ENCODE measurements at regions not wholly inside any gene's neighbourhood (a gene's known extent, or its start where the extent isn't known, plus 50 kb on each side); places are given as distances from the start of the nearest gene placed in this dataset.

DNA sequence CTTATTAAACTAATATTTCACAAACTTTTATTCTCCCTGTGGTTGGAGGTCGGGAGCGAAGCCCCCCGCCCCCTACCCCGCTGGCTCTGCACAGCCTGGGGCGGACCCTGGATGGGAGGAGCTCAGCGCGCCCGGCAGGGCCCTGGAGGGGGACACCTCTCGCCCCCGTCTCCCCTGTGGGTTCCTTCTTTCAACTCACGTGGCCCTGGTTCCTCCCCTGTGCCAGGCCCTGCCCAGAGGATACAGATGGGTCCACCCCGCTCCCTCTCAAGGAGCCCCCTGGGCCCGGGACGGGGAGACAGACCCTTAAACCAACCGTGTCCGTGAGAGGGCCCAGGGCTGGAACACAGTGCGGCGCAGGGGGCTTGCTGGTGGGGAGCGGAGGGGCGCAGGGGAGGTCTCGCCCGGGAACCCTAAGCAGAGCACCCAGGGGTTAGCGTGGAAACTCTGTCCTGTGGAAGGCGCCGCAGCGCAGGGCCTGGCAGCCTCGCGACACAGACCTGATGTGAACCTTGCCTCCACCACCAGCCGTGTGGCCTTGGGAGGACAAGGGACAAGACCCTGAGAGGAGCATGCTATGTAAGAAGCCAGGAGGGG lies 103.7 kb upstream of the MVB12B start:
- Mint-ChIP-seq H3K27me3 (ENCODE audit: low read depth, poor library complexity) (peaks cover 39% of the 10 kb centered on the region), H3K4me1 (peaks cover 41% of the 10 kb centered on the region), H3K36me3 (ENCODE audit: low read depth) (no peaks in the 10 kb centered on the region), H3K9me3 (peaks cover 23% of the 10 kb centered on the region), H3K4me3 (no peak overlapping the region), H3K27ac (no peak overlapping the region)
- DNase-seq, result no peak
- TF ChIP-seq, protein P1, sequence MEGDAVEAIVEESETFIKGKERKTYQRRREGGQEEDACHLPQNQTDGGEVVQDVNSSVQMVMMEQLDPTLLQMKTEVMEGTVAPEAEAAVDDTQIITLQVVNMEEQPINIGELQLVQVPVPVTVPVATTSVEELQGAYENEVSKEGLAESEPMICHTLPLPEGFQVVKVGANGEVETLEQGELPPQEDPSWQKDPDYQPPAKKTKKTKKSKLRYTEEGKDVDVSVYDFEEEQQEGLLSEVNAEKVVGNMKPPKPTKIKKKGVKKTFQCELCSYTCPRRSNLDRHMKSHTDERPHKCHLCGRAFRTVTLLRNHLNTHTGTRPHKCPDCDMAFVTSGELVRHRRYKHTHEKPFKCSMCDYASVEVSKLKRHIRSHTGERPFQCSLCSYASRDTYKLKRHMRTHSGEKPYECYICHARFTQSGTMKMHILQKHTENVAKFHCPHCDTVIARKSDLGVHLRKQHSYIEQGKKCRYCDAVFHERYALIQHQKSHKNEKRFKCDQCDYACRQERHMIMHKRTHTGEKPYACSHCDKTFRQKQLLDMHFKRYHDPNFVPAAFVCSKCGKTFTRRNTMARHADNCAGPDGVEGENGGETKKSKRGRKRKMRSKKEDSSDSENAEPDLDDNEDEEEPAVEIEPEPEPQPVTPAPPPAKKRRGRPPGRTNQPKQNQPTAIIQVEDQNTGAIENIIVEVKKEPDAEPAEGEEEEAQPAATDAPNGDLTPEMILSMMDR (IDR thresholded peaks at IDR 0.05), result no peak

DNA sequence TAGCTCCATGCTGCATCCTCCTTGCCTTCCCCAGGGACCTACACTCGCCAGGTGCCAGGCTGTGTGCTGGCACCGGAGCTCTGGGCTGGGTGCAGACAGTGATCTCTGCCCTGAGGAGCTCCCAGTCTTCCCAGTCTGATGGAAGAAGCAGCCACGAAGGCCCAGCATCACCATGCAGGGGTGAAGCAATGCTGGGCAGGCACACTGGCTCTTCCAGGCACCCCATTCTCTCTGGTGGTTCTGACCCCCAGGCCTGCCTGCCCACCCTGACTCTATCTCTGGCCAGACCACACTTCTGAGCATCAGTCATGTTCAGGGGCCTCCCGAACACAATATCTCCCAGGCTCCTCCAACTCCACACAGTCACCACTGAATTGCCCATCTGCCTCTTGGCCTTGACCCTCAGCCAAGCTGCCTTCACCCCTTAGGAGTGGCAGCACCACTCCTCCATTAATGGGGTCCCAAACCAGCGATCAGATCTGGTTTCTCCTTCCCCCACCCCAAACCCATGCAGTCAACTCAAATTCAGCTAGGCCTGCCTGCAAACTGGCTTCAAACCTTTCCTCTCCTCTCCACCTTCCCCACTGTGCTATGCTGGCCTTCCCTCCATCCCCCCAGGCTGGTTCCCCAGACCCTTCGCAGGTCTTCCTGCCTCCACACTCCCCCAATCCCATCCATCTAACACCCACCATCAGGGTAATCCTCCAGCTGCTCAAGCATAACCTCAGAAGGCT lies 102.7 kb upstream of the MVB12B start:
- H3K27me3 Mint-ChIP-seq (ENCODE audit: low read depth, poor library complexity), result peaks cover 41% of the 10 kb centered on the region
- H3K27ac Mint-ChIP-seq, result peak overlapping the region; percentile 22
- no peaks in the 10 kb centered on the region for H3K36me3 Mint-ChIP-seq (ENCODE audit: low read depth)
- H3K4me3 Mint-ChIP-seq, result no peak overlapping the region
- TF ChIP-seq, protein P1 (IDR thresholded peaks at IDR 0.05), result no peak
- H3K4me1 Mint-ChIP-seq, result peaks cover 44% of the 10 kb centered on the region
- DNase-seq, result no peak
- H3K9me3 Mint-ChIP-seq, result peaks cover 23% of the 10 kb centered on the region

DNA sequence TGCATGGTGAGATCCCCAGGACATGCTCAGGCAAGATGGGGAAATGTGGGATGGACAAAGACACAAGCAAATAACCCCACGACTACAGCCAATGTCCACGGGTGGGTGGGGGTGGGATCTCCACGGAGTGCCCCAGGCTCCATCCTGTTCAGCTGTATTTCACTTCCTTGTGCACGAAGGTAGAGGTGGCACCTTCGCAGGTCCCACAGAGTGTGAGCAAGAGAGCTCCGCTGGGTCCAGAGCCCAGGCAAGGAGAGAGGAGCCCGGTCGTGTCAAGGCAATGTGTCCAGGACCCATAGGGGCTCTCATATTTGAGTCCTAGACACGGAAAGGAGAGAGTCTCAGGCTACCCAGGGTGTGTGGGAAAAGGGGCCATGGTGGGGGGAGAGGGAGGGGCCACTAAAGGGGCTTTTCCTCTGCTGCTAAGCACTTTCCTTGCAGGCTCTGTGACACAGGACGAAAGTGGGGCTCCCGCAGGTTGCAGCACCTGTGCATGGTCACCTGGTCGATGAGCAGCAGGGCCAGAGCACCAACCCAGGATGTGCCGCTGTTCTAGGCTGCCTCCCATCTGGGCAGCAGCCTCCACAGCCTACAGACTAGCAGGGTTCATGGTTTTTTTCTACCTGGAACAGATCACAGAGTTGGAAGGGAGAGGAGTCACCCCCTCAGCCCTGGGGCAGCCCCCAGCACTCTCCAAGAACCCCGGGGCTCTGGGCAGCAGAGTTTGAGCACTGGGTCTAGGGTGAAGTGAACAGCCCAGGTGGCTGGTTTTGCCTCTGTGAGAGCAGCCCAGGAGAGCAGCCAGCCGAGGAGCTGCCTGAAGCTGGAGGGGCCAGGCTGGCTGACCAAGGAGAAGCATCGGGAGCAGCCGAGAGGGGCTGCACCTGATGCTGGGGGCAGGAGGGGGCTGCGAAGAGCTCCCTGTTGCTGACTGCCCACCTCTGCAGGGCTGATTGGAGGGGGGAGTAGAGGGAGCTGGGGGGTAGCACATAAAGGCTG lies 100.7 kb upstream of the MVB12B start:
- Mint-ChIP-seq H3K36me3 (ENCODE audit: low read depth) (no peaks in the 10 kb centered on the region), H3K27me3 (ENCODE audit: low read depth, poor library complexity) (peaks cover 43% of the 10 kb centered on the region), H3K9me3 (peaks cover 15% of the 10 kb centered on the region), H3K27ac (no peak overlapping the region), H3K4me1 (peaks cover 30% of the 10 kb centered on the region), H3K4me3 (no peak overlapping the region)
- no peak for DNase-seq
- TF ChIP-seq, protein P1 (IDR thresholded peaks at IDR 0.05), result no peak

DNA sequence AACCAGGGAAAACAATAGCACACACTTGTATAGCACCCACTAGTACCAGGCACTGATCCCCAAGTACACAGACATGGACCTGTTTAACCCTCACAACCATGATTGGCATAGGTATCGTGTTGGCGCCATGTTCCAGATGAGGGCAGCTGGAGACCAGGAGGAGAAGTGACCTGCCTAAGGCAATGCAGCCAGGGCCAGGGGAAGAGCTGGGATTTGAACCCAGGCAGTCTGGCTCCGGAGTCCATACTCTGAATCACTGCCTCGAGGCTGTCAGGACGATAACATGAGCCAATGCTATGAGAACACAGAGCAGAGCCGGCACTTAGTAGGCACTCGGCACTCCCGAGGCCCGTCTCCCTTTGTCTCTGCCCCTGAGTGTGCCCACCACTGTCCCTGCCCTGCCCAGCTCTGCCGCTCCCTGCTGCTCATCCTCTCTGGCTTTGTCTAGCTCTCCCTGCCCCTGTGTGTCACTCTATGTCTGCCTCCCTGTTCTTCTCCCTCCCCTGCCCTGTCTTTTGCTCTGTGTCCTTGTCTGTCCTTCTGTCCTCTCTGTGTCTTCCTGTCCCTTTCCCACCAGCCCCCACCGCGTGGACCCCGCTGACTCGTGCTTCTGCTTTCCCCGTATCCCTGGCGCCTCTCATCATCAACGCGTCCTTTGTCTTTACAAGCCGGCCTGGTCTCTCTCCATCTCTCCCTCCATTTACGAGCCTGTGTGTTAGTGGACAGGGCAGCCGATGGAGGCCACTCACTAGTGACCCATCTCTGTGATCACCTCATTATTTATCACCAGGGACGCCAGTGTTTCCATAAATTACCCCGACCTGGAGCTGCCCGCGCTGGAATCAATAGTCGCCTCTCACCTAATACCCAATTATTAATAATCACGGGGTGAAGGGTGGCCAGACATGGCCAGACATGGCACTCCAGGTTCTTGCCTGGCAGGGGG lies 99.4 kb upstream of the MVB12B start:
- TF ChIP-seq, protein P1 (IDR thresholded peaks at IDR 0.05), result no peak
- no peaks in the 10 kb centered on the region for H3K36me3 Mint-ChIP-seq (ENCODE audit: low read depth)
- H3K9me3 Mint-ChIP-seq, result peaks cover 2% of the 10 kb centered on the region
- H3K4me1 Mint-ChIP-seq, result peaks cover 30% of the 10 kb centered on the region
- no peak overlapping the region for H3K27ac Mint-ChIP-seq
- no peak for DNase-seq
- H3K27me3 Mint-ChIP-seq (ENCODE audit: low read depth, poor library complexity), result peaks cover 42% of the 10 kb centered on the region
- H3K4me3 Mint-ChIP-seq, result no peak overlapping the region

GRCh38 chr9:126228111-126228780 lies 98.4 kb upstream of the MVB12B start:
- no peak overlapping the region for H3K27ac Mint-ChIP-seq
- H3K36me3 Mint-ChIP-seq (ENCODE audit: low read depth), result no peaks in the 10 kb centered on the region
- peaks cover 30% of the 10 kb centered on the region for H3K4me1 Mint-ChIP-seq
- TF ChIP-seq, protein P1 (IDR thresholded peaks at IDR 0.05), result no peak
- peaks cover 40% of the 10 kb centered on the region for H3K27me3 Mint-ChIP-seq (ENCODE audit: low read depth, poor library complexity)
- no peaks in the 10 kb centered on the region for H3K9me3 Mint-ChIP-seq
- no peak for DNase-seq
- no peak overlapping the region for H3K4me3 Mint-ChIP-seq

Data from nephron progenitor cell (in vitro differentiated cells).